Peyer's patch (tissue), 4 donors: ENCODE measurements at regions not wholly inside any gene's neighbourhood (a gene's known extent, or its start where the extent isn't known, plus 50 kb on each side); places are given as distances from the start of the nearest gene placed in this dataset.
"Not testable (repeated sequence)": the region's sequence is repeated elsewhere in the genome, so short reads cannot be mapped to it uniquely, and the experiment has no call there.

Source experiments
- DNase-seq, 3 donors: peaks; one replicate each; pipeline ENCODE4 v3.0.0-alpha.2; 2017 to 2019
- H3K27ac ChIP-seq, 4 donors: fragments of 200-600 bp; sonication (generic); one replicate each; pipeline ENCODE4 v1.5.1; 2016 to 2019
- H3K27me3 ChIP-seq, 2 donors: fragments of 200-600 bp; sonication (generic); one replicate each; pipeline ENCODE4 v1.5.1; 2019
- H3K36me3 ChIP-seq, 3 donors: fragments of 200-600 bp; sonication (generic); one replicate each; pipeline ENCODE4 v1.5.1; 2016 to 2019
- H3K4me1 ChIP-seq, 4 donors: fragments of 200-600 bp; sonication (generic); one replicate each; pipeline ENCODE4 v1.5.1; 2016 to 2019
- H3K4me3 ChIP-seq, 4 donors: fragments of 200-600 bp; sonication (generic); 1 replicate in 3 of 4; 2 replicates in 1 of 4; pipeline ENCODE4 v1.5.1; 2016 to 2019; ENCODE audit warnings: mild to moderate bottlenecking in 1 of 4
- H3K9me3 ChIP-seq, 4 donors: fragments of 200-600 bp; sonication (generic); one replicate each; pipeline ENCODE4 v1.5.1; 2016 to 2019; ENCODE audit warnings: mild to moderate bottlenecking in 1 of 4

DNA sequence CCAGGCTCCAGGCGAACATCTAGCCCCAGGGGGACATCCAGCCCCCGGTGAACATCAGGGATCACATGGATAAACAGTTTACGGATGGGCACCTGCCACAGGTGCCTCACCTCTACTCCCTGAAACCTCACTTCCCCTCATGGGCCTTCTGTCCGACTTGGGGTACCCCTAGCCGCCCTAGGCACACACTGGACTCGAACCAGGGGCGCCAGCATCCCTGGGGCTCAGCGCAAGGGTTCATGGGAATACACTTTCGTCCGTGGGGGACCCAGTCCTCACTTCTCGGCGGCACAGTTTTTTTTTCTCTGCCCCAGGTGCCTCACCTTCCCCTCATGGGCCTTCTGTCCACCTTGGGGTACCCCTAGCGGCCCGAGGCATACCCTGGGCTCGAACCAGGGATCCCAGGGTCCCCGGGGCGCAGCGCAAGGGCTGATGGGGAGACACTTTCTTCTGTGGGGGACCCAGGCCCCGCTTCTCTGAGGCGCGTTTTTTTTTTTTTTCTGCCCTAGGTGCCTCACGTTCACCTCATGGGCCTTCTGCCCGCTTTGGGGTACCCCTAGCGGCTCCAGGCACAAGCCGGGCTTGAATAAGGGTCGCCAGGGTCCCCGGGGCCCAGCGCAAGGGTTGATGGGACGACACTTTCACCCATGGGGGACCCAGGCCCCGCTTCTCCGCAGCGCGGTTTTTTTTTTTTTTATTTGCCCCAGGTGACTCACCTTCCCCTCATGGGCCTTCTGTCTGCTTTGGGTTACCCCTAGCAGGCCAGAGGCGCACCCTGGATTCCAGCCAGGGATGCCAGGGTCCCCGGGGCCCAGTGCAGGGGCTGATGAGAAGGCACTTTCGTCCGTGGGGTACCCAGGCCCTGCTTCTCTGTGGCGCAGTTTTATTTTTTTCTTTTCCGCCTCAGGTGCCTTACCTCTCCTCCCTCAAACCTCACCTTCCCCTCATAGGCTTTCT, 1483.5 kb upstream of the TPTE start:
- not testable (repeated sequence) for H3K4me3 ChIP-seq, H3K4me1 ChIP-seq, H3K36me3 ChIP-seq, H3K27me3 ChIP-seq, H3K27ac ChIP-seq
- peaks cover 0 to 11% (median 0%) of the 10 kb centered on the region in 4 donors for H3K9me3 ChIP-seq
- peak in 1 of 3 donors; percentile 32 for DNase-seq

DNA sequence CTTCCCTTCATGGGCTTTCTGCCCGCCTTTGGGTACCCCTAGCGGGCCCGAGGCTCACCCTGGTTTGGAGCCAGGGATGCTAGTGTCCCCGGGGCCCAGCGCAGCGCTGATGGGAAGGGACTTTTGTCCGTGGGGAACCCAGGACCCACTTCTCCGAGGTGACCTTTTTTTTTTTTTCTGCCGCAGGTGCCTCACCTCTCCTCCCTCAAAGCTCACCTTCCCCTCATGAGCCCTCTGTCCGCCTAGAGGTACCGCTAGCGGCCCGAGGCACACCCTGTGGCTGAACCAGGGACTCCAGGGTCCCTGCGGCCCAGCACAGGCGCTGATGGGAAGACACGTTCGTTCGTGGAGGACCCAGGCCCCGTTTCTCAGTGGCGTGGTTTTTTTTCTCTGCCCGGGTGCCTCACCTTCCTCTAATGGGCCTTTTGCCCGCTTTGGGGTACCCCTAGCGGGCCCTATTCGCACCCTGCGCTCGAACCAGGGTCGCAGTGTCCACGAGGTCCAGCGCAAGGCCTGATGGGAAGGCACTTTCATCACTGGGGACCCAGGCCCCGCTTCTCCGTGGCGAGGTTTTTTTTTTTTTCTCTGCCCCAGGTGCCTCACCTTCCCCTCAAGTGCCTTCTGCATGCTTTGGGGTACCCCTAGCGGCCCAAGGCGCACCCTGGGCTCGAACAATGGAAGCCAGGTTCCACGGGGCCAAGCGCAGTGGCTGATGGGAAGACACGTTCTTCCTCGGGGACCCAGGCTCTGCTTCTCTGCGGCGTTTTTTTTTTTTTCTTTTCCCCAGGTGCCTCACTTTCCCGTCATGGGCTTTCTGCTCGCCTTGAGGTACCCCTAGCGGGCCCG, 1481.6 kb upstream of the TPTE start:
- DNase-seq = peak in 1 of 3 donors; percentile 49
- H3K4me1 ChIP-seq, H3K27me3 ChIP-seq, H3K27ac ChIP-seq, H3K4me3 ChIP-seq, H3K36me3 ChIP-seq: not testable (repeated sequence)
- H3K9me3 ChIP-seq = peaks cover 0 to 11% (median 0%) of the 10 kb centered on the region in 4 donors

DNA sequence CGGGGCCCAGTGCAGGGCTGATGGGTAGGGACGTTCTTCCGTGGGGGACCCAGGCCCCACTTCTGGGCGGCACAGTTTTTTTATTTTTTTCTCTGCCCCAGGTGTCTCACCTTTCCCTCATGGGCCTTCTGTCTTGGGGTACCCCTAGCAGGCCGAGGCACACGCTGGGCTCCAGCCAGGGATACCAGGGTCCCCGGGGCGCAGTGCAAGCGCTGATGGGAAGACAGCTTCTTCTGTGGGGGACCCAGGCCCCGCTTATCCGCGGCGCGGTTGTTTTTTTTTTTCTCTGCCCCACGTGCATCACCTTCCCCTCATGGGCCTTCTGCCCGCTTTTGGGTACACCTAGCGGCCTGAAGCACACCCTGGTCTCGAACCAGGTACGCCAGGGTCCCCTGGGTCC, 1481.0 kb upstream of the TPTE start:
- H3K9me3 ChIP-seq = peaks cover 0 to 11% (median 0%) of the 10 kb centered on the region in 4 donors
- H3K4me1 ChIP-seq, H3K4me3 ChIP-seq, H3K36me3 ChIP-seq, H3K27ac ChIP-seq, H3K27me3 ChIP-seq: not testable (repeated sequence)
- DNase-seq = peak in 1 of 3 donors; percentile 41

DNA sequence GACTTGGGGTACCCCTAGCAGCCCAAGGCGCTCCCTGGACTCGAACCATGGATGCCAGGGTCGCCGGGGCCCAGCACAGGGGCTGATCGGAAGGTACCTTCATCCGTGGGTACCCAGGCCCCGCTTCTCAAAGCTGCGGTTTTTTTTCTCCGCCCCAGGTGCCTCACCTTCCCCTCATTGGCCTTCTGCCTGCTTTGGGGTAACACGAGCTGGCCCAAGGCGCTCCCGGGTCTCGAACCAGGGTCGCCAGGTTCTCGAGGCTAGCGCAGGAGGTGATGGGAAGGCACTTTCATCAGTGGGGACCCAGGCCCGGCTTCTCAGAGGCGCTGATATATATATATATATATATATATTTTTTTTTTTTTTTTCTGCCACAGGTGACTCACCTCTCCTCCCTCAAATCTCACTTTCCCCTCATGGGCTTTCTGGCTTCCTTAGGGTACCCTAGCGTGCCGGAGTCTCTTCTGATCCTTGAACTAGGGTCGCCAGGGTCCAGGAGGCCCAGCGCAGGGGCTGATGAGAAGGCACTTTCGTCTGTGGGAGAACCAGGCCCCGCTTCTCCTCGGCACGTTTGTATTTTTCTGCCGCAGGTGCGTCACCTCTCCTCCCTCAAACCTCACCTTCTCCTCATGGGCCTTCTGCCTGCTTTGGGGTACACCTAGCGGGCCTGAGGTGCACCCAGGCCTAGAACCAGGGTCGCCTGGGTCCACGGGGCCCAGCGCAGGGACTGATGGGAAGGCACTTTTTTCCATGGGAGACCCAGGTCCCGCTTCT, 1480.0 kb upstream of the TPTE start:
- H3K4me3 ChIP-seq, H3K4me1 ChIP-seq, H3K36me3 ChIP-seq, H3K27ac ChIP-seq, H3K27me3 ChIP-seq: not testable (repeated sequence)
- peaks cover 0 to 11% (median 0%) of the 10 kb centered on the region in 4 donors for H3K9me3 ChIP-seq
- peak in 1 of 3 donors; percentile 32 for DNase-seq

DNA sequence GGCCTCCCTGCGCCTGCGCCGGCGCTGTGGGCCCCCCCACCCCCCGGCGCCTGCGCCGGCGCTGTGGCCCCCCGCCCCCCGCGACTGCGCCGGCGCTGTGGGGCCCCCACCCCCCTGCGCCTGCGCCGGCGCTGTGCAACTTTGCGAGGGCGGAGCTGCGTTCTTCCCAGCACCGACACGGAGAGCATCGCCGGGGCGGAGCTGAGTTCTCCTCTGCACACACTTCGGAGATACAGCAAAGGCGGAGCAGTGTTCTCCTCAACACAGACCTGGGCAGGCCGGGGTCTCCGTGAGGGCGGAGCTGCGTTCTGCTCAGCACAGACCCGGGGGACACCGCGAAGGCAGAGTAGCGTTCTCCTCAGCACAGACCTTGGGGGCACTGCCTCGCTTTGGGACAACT, 1478.3 kb upstream of the TPTE start:
- DNase-seq, H3K36me3 ChIP-seq, H3K4me3 ChIP-seq, H3K4me1 ChIP-seq, H3K27ac ChIP-seq, H3K9me3 ChIP-seq, H3K27me3 ChIP-seq: not testable (repeated sequence)

DNA sequence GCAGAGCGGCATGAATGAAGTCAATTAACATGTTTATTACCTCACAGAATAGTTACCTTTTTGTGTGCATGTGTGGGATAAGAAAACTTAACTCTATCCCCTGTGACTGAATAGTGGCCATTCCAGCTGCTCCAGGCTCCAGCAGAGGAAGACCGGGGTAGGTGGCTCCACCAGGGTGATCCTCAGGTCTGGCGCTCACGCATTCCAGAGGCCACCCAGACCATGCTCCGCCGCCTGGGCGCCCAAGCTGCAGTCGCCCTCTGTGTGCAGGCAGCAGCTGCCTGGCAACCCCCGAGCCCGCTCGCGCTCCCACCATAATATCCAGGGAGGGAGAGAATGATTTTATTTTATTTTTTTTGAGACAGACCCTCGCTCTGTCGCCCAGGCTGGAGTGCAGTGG, 1474.5 kb upstream of the TPTE start:
- not testable (repeated sequence) for DNase-seq, H3K4me1 ChIP-seq, H3K27ac ChIP-seq, H3K27me3 ChIP-seq, H3K36me3 ChIP-seq, H3K4me3 ChIP-seq, H3K9me3 ChIP-seq

DNA sequence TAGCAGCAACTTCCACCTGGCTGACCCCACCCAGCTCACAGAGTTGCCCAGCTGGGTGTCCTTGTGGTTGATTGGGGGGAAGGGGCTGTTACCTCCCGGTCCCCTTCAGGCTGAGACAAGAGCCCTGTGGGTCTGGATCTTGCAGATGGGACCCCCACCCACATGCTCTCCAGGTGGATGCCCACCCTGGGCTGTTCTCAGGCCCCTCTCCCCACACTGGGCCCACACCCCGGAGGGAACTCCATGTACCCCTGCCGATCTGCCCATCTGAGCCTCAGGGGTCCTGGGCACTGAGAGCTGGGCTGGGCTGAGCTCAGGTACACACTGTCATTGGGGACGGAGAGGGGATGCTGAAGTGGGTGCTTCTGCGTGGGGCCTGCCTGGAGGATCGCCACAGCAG, 1453.9 kb upstream of the TPTE start:
- not testable (repeated sequence) for H3K4me1 ChIP-seq, H3K27ac ChIP-seq, H3K9me3 ChIP-seq, H3K27me3 ChIP-seq, H3K36me3 ChIP-seq, H3K4me3 ChIP-seq, DNase-seq

DNA sequence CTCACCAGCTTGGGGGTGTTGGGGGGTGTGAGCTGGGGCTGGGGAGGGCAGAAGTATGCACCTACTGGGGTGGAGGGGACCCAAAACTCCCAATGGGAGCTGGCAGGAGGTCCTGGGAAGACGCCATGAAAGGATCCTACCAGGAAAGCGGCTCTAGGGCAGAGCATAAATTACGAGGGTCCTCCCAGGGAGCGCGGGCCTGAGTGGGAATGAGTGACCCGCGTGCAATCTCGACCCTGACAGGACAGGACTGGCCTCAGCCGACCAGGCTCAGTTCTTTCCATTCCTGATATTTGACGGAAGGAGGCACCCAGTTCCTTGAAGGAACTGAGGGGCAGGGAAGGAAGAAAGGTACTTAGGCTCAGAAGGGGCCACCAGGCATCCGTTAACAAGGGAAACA, 1452.8 kb upstream of the TPTE start:
- not testable (repeated sequence) for DNase-seq, H3K4me3 ChIP-seq, H3K36me3 ChIP-seq, H3K9me3 ChIP-seq, H3K27ac ChIP-seq, H3K4me1 ChIP-seq, H3K27me3 ChIP-seq

DNA sequence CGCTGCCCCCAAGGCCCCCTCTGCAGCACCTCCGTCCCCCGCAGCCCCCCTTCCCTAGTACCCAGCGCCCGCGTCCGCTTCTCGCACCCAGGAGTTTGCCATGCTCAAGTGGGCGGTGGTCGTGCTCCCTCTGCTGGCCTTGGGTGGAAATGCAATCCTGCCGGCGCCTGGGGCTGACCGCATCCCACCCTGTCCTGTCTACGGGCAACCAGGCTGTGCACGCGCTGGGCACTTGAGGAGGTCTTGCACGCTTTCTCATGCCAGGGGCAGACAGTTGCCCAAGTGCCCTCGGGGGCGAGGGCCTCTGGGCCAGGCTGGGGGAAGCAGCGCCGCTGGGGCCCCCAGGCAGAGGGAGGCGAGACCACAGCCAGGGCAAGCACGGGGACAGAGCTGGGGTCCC, 1450.7 kb upstream of the TPTE start:
- H3K27ac ChIP-seq, H3K4me3 ChIP-seq, H3K27me3 ChIP-seq, DNase-seq, H3K4me1 ChIP-seq, H3K36me3 ChIP-seq, H3K9me3 ChIP-seq: not testable (repeated sequence)

DNA sequence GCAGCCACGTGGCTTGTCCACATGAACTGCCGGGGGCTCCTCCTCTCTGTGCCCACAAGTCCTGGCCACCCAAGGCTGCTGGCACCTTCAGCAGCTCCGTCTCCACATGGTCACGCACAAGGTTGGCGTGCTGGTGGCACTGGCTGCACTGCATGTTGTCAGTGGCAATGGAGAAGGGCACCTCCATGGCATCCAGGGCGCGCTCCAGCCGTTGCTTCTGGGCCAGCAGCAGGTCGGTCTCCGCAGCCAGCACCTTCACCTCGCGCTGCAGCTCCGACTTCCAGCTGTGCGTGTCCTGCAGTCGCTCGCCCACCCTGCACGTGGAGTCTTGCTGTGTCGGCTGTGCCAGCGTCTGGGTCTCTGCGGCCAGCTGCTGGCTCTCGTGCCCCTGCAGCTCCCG, 1448.4 kb upstream of the TPTE start:
- not testable (repeated sequence) for H3K27me3 ChIP-seq, H3K27ac ChIP-seq, H3K4me3 ChIP-seq, H3K36me3 ChIP-seq, DNase-seq, H3K9me3 ChIP-seq, H3K4me1 ChIP-seq

DNA sequence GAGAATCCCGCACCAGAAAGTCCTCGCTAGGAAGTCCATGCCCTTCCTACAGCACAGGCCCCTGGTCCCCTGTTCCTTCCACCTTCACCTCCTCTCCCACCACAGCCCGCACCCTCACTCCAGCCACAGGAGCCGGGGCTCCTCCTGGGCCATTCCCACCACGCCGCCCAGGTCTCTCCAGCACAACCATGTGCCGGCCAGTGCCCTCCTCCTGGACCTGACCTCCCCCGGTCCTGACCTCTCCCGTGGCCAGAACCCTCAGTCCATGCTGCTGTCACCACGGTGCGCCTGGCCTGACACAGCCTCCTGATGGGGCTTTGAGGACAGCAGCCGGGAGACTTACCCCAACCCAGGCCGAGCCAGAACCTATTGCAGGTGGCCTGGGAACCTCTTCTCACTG, 1446.6 kb upstream of the TPTE start:
- not testable (repeated sequence) for H3K27ac ChIP-seq, H3K9me3 ChIP-seq, H3K4me1 ChIP-seq, H3K4me3 ChIP-seq, H3K36me3 ChIP-seq, H3K27me3 ChIP-seq
- peak in 1 of 3 donors; percentile 15 for DNase-seq

DNA sequence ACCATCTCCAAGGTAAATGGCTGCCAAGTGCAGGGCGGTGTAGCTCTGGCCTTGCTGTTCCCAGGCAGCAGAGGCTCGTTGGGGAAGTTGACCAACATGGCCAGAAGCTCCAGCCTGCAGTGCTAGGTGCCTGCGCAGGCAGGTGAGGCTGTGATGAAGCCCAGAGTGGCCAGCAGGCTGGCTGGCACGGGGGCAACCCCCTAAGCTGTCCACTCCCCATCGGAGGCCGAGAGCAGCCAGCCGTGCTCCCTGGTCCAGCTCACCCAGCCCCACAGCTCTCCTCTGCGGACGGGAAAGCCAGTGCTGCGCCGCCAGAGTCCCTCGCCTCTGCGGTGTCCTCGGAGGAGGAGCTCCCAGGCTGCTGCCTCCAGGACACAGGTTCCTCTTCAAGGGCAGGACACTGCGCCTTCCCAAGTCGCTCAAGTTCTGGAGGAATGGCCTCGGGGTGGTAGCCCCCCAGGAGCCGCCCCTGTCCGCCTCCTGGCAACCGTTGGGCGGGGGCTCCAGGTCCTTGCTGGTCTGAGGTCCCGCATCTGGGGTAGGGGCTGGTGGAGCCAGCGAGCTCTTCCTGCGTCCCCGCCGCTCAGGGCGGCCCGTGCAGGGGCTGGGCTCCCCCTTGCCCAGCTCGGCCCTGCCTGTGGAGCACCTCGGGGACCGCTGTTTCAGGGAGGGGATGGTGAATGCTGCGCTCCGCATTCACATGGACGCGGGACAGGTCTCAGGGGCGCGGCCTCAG, 1438.1 kb upstream of the TPTE start:
- H3K27ac ChIP-seq, H3K27me3 ChIP-seq, H3K4me3 ChIP-seq, H3K9me3 ChIP-seq, H3K36me3 ChIP-seq, H3K4me1 ChIP-seq: not testable (repeated sequence)
- DNase-seq = peak in 1 of 3 donors; percentile 24

DNA sequence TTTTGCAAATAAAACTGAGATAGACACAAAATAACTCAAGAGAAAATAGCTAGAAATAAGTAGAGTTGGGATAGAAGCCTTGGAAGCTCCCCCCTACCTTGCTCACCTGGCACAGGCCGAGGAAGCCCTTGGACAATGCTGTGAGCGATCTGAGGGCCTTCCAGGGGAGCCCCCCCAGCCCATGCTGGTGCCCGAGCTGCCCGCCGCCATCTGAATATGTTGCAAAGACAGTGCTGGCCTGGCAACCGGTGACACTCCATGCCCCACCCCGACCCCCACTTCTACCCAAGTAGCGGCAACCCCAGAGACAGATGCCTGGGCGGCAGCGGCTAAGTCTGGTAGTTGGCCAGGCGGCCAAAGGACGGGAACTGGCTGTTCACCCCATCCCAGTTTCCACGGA, 1435.1 kb upstream of the TPTE start:
- DNase-seq, H3K36me3 ChIP-seq, H3K4me3 ChIP-seq, H3K27ac ChIP-seq, H3K27me3 ChIP-seq, H3K4me1 ChIP-seq, H3K9me3 ChIP-seq: not testable (repeated sequence)

DNA sequence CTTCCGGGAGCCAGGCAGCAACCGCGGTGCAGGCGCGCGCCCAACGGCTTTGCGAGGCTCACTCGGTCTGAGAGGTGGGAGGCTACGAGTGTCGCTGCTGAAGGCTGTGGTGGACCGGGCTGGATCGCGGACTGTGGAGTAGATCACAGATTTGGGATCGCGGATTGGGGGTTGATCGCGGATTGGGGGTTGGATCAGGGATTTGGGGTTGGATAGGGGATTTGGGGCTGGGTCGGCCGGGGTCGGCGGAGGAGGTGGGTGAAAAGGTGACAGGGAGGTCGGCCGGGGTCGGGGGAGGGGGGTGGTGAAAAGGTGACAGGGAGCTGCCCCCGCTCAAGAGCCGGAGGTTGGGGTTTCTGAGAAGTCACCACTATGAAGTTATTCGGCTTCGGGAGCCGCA, 1433.6 kb upstream of the TPTE start:
- peak in 1 of 3 donors; percentile 24 for DNase-seq
- H3K27me3 ChIP-seq, H3K27ac ChIP-seq, H3K4me3 ChIP-seq, H3K9me3 ChIP-seq, H3K36me3 ChIP-seq, H3K4me1 ChIP-seq: not testable (repeated sequence)
